GM10248 (cell line): ENCODE measurements at regions not wholly inside any gene's neighbourhood (a gene's known extent, or its start where the extent isn't known, plus 50 kb on each side); places are given as distances from the start of the nearest gene placed in this dataset.

Experiments
- CTCF ChIA-PET: fragments of 300-600 bp; sonication (Branson Sonifier 250); formaldehyde crosslinking; extraction: SDS; loops from one replicate; lab custom pipeline; 2021; ENCODE audit warnings: antibody characterized with exemption; lab: Yijun Ruan, JAX
- POLR2A ChIA-PET: fragments of 350-650 bp; sonication (Branson Sonifier 250); formaldehyde crosslinking; extraction: SDS; loops from one replicate; lab custom pipeline; 2020; ENCODE audit warnings: antibody characterized with exemption; lab: Yijun Ruan, JAX
- DNase-seq: peaks from one replicate; pipeline ENCODE4 v3.0.0; 2012; ENCODE audit errors: extremely low spot score
- CTCF ChIP-seq: IDR thresholded peaks from 2 replicates; pipeline ENCODE4 v1.5.1; 2012; ENCODE audit warnings: mild to moderate bottlenecking, low read depth; ENCODE audit errors: extremely low read depth, missing control alignments, control extremely low read depth

DNA sequence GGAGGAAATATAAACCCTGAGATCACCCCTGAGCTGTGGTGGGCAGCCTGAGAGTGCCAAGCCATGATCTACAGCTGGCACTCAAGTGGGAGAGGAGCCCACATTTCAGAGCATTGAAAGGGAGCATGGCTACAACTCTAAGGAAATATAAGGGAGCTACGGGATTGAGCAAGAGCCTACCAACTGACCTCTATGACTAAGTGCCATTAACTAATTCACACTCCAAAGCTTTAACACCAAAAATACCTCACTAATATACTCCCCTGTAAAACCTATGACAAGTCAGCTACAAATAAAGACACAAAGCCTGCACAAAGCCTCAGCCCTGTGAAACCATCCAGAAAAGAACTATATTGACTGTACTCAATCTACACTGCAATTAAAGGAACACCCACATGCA, 286.8 kb upstream of the RPS23 start:
- no peak for TF ChIP-seq CTCF
- POLR2A ChIA-PET, result no interaction called here
- DNase-seq, result no peak
- CTCF ChIA-PET, result no interaction called here

DNA sequence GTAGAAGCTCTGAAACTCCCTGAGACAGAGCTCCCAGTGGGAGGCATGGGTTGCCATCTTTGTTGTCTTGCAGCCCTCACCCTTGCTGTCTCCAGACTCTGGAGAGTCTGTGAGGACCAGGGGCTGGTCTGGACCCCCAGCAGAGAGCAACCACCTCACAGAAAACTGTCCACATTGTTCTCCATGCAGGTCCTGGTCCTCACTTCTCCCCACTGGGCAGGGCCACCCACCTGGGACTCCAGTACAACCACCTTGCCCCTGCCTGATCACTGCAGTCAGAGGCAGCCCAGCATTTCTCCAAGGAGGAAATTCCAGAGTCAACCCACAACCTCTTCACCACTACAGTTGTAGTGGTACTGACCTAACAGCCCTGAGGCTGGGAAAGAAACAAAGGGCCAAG, 285.6 kb upstream of the RPS23 start:
- no peak for TF ChIP-seq CTCF
- DNase-seq, result no peak
- ChIA-PET POLR2A (no interaction called here), CTCF (interaction anchor here (1.7 kb wide), 1 partner anchor 14 kb away, joined by 4 read pairs; no protein-coding TSS in a partner anchor)

- TF ChIP-seq CTCF, result no peak
- no peak for DNase-seq
- CTCF ChIA-PET, result interaction anchor here (1.7 kb wide), 1 partner anchor 15 kb away, joined by 4 read pairs; no protein-coding TSS in a partner anchor
- POLR2A ChIA-PET, result no interaction called here
These were observed 284.6 kb upstream of the RPS23 start for GRCh38 chr5:82562696-82563240.

- no peak for DNase-seq
- ChIA-PET CTCF (interaction anchor here (1.7 kb wide), 1 partner anchor 16 kb away, joined by 4 read pairs; no protein-coding TSS in a partner anchor), POLR2A (no interaction called here)
- TF ChIP-seq CTCF, result no peak
These were observed 283.6 kb upstream of the RPS23 start for GRCh38 chr5:82561797-82562196.

DNA sequence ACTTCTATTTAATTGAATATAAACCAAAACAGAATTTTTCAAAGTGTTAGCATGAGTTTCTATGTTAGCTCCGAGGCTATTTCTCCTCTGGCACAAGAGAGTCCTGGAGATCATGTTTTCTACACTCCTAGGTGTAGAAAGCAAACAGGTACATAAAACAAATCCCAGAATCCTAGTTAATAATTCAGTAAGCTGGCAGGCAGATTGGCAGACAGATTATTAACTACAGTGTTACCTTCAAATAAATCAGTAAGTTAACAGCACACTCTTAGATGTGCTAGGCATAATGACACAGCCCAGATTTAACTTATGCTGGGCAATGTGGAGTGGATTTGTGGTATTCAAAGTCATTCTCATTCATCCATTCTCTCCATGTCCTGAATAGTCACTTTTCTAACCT, 282.8 kb upstream of the RPS23 start:
- TF ChIP-seq CTCF, result no peak
- CTCF ChIA-PET, result no interaction called here
- DNase-seq, result no peak
- POLR2A ChIA-PET, result no interaction called here

DNA sequence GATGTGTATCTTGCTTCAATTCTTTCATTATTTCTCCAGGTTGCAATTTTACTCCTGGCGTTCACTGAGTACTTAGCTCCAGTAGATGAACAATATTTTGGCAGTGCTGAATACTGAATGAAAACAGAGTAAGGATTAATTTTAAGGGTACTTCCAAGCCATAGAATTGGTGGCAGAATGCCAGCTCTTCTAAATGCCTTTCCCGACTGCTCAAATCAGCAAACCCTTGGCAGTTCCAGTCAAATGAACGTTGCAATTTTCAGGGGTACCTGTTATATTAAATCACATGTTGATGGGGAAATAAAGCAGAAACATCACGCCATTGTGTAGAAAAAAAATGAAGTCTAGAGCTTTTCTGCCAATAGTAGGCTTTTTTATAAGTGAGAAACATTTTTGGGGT, 282.4 kb upstream of the RPS23 start:
- POLR2A ChIA-PET, result no interaction called here
- CTCF ChIA-PET, result no interaction called here
- DNase-seq, result no peak
- TF ChIP-seq CTCF, result no peak
